ENCODE measurements at regions not wholly inside any gene's neighbourhood (a gene's known extent, or its start where the extent isn't known, plus 50 kb on each side); places are given as distances from the start of the nearest gene placed in this dataset.
A peak's percentile ranks its signal among the peaks of the same experiment; 100 is the strongest.

DNA sequence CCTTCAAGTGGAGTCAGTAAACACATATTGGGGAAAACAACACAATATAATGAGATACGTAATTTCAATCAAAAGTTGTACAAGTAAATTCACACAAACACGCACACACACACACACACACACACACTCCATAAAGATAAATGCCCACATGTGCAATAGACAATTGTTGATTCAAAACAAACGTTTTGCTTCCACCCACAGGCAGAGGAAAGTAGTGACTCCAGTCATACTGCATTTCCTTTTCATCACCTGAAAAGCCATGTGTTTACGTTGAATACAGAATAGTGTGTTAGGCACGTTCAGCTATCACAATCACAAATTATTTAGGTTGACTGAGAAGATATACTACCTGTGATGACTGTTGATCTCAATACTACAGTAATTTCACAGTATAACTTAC lies 443.8 kb upstream of the MANEA start:
- ATAC-seq (no peak), DNase-seq (no peak)
- intact Hi-C loops (cut with DNase I, micrococcal nuclease): no loop called here

GRCh38 chr6:95135182-95135581 lies 442.2 kb upstream of the MANEA start:
- intact Hi-C loops (cut with DNase I, micrococcal nuclease): no loop called here
- DNase-seq (no peak), ATAC-seq (no peak)

DNA sequence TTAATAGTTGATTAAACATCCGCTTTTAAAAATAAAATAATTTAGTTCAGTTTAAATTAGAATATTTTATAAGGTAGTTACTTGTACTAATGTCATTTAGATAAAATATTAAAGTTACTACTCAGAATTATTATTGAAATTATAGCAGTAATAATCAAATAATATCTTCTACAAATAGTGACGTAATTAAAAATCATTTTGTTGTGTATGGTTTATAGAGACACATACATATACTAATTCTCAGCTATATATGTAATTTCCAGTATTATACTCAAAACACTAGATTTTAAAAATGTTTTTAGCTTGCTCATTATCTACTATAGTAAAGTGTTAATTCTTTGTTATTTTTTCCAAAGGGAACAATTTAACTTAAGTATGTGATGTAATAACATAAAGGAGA lies 435.2 kb upstream of the MANEA start:
- ATAC-seq (no peak), DNase-seq (no peak)
- intact Hi-C loops (cut with DNase I, micrococcal nuclease): no loop called here

DNA sequence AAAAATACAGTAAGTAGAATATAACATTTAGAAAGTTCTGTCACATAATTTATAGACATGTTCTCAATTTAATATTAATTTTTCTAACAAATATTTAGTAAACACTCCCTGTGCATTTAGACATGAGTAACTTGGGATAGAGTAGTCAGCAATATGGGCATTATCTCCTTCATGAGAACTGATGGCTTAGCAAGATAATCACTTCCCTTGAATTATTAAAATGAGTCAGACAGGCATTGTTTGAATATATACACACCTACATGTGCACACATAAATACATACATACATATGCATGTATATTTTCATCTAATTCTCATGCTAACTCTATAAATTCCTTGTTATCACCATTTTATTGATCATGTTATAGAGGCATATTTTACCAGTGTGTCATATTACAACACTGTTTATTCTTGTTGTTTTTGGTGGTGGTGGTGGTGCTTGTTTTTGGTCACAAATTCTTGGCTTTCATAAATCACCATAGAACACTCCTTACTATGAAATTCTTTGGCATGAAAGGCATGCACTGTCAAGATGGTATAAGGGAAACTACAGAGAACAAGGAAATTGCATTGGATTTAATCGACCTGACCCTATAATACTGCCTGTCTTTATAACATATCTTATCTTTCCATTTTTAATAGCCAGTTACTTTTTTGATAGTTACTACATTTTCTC lies 434.5 kb upstream of the MANEA start:
- intact Hi-C loops (cut with DNase I, micrococcal nuclease): no loop called here
- ATAC-seq (no peak), DNase-seq (no peak)

DNA sequence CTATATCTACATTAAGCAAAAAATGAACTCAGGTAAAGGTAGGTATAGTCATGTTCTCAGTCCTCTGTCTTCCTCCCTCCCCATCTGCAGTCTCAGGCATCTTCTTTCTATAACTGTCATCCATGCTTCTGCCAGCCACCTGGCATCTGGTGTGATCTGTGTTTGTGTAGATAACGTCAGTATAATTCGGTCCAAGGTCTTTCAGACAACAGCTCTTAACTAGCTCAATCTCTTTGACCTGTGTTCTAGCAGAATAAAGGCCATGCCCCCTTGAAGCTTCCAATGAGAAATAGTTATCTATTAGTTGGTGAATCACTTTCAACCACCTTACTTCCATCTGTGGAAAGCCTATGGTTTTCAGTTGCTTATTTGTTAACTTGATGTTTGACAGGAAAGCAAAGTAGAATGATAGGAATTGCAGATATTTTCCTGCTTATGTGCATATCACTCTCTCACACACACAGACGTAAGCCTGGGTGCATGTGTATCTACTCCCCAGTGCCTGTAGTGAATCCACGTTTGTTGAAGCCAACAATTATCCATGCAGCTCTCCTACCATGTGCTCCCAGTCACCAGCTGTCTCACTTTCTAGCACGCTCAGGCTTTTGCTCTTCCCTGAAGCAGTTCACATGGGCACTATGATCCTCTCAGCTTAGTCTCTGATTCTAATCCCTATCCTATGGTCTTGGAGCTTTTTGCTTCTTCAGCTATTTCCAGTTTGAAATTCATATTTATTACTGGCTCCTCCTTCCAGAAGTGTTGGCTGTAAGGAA lies 433.7 kb upstream of the MANEA start:
- no peak for ATAC-seq
- intact Hi-C loops (cut with DNase I, micrococcal nuclease): no loop called here
- DNase-seq: no peak

DNA sequence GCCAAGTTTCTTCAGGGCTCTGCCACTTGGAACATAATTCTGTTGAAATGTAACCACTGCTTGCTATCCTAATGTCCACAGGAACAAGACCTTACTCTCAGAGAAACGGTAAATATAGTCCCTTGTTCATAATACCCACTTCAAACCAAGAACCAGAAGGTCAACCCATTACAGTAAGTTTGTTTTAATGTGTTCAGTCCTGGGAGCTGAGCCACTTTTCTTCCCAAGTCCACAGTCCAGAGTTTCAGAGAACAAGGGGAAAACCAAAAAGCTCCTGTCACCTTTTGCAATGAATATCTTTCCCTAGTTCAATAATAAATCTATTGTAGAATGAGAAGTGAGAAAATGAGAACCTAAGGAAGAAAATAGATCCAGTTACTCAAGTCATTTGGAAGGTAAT lies 431.9 kb upstream of the MANEA start:
- intact Hi-C loops (cut with DNase I, micrococcal nuclease): no loop called here
- no peak for ATAC-seq
- no peak for DNase-seq

GRCh38 chr6:95159557-95159956 lies 417.8 kb upstream of the MANEA start:
- DNase-seq (no peak), ATAC-seq (no peak)
- intact Hi-C loops (cut with DNase I, micrococcal nuclease): no loop called here

- DNase-seq (no peak), ATAC-seq (no peak)
- intact Hi-C loops (cut with DNase I, micrococcal nuclease): no loop called here
Observed at GRCh38 chr6:95169775-95170174, 407.6 kb upstream of the MANEA start.

DNA sequence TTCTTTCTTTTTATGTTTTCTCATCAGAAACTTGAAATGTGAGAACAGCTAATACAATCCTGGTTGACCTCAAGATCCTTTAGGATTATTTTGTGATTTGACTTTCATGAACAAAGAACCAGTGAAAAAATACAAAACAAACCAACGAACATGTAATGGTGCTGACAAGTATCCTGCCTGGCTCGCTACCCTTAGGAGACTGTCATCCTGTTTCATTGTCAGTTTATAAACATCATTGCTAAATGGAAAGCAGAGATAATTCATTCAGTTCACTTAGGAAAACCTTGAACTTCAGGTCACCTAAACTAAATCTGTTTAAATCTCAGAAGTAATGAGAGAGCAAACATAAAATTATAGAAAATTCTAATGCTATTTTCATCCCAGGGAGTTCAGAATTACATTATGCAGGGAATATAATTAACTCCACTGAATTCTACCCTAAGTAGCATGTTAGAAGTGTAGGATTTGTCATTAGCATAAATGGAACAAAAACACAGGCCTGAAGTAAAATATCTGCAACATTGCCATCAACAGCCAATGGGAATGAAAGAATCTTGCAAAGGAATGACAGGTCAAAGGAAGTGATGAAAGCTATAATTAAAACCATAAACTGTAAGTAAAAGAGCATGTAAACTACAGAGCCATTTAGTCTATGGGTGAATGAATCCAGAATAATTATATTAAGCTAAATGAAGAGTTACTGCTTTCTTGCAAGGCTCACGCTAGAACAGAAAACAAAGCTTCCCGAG lies 401.2 kb upstream of the MANEA start:
- ATAC-seq (no peak), DNase-seq (no peak)
- intact Hi-C loops (cut with DNase I, micrococcal nuclease): no loop called here

DNA sequence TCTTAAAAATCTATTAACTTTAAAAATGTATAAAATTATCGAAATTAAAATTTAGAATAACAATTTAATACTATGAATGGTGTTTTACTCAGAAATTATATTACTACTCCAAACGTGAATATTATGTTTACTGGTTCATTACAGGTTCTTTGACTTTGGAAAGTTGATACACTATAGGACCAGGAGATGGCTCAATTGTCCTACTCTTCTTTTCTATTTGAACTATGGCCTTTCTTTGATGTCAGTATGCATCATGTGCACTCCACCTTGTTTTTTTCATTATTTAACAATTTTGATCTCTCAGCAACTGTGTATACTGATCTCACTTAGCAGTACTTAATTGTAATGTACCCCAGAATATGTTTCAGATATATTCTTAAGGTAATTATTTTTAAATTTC lies 391.5 kb upstream of the MANEA start:
- no peak for ATAC-seq
- no peak for DNase-seq
- intact Hi-C loops (cut with DNase I, micrococcal nuclease): no loop called here

GRCh38 chr6:95186710-95187109 lies 390.6 kb upstream of the MANEA start:
- ATAC-seq: no peak
- intact Hi-C loops (cut with DNase I, micrococcal nuclease): no loop called here

GRCh38 chr6:95197590-95197989 lies 379.7 kb upstream of the MANEA start:
- ATAC-seq (no peak), DNase-seq (no peak)
- intact Hi-C loops (cut with DNase I, micrococcal nuclease): no loop called here

More at GRCh38 chr6:95186710-95187109, 390.6 kb upstream of the MANEA start:
- no peak for DNase-seq

GRCh38 chr6:95203153-95203754 lies 374.1 kb upstream of the MANEA start:
- intact Hi-C loops (cut with DNase I, micrococcal nuclease): no loop called here
- ATAC-seq: no peak
- peak in 1 of 2 donors; percentile 8 for DNase-seq

DNA sequence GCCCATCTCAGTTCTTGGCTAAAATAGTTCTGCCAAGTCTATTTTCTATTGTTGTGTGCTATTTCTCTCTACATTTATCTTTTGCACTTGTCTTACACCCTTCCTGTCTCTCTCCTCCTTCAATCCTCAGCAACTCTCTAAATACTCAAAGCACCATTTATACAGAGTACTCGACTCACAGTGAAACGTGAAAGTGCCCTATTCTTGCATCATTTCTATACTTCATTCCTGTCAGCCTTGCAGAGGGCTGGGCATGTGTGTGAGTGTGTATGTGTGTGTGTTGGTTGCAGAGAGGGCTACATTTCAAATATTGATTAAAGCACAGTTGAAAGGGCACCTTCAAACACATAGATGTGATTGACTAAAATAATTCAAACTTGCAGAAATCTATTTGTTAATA lies 373.2 kb upstream of the MANEA start:
- intact Hi-C loops (cut with DNase I, micrococcal nuclease): no loop called here
- ATAC-seq: no peak
- no peak for DNase-seq

GRCh38 chr6:95208621-95209020 lies 368.7 kb upstream of the MANEA start:
- no peak for DNase-seq
- intact Hi-C loops (cut with DNase I, micrococcal nuclease): no loop called here
- no peak for ATAC-seq

- intact Hi-C loops (cut with DNase I, micrococcal nuclease): no loop called here
- no peak for ATAC-seq
- DNase-seq: no peak
Observed at GRCh38 chr6:95209074-95209473, 368.3 kb upstream of the MANEA start.

GRCh38 chr6:95216555-95216954 lies 360.8 kb upstream of the MANEA start:
- intact Hi-C loops (cut with DNase I, micrococcal nuclease): no loop called here
- no peak for ATAC-seq
- DNase-seq: no peak

- ATAC-seq (no peak), DNase-seq (no peak)
- intact Hi-C loops (cut with DNase I, micrococcal nuclease): no loop called here
Observed at GRCh38 chr6:95227351-95227750, 350.0 kb upstream of the MANEA start.

GRCh38 chr6:95228636-95229035 lies 348.7 kb upstream of the MANEA start:
- no peak for ATAC-seq
- intact Hi-C loops (cut with DNase I, micrococcal nuclease): no loop called here
- DNase-seq: no peak
